ENCODE measurements at regions not wholly inside any gene's neighbourhood (a gene's known extent, or its start where the extent isn't known, plus 50 kb on each side); places are given as distances from the start of the nearest gene placed in this dataset.
A peak's percentile ranks its signal among the peaks of the same experiment; 100 is the strongest.

GRCh38 chr2:10977621-10978020 lies 65.9 kb downstream of the KCNF1 start:
- peaks cover 4% of the 10 kb centered on the region; the same call in 1 of the 3 replicates for H3K9me3 Mint-ChIP-seq
- H3K27ac ChIP-seq (ENCODE audit: low read depth): no peak overlapping the region
- H3K27ac Mint-ChIP-seq: no peak overlapping the region
- H3K4me2 ChIP-seq: peak overlapping the region; percentile 59
- H3K79me2 ChIP-seq (replicated peaks; ENCODE audit: insufficient read depth): no peaks in the 10 kb centered on the region
- no peaks in the 10 kb centered on the region for H3K27me3 ChIP-seq (ENCODE audit: insufficient read depth)
- H3K4me1 ChIP-seq (ENCODE audit: insufficient read depth): peaks cover 20% of the 10 kb centered on the region
- no peaks in the 10 kb centered on the region for H3K36me3 ChIP-seq (ENCODE audit: insufficient read depth)
- ATAC-seq: peak; percentile 50
- no peaks in the 10 kb centered on the region for H4K20me1 ChIP-seq (replicated peaks; ENCODE audit: insufficient read depth)
- no peaks in the 10 kb centered on the region for H3F3A ChIP-seq (replicated peaks; ENCODE audit: low read depth)
- DNase-seq (ENCODE audit: low spot score): no peak
- H3K36me3 Mint-ChIP-seq (ENCODE audit: low read depth): no peaks in the 10 kb centered on the region
- peaks cover 32% of the 10 kb centered on the region for H3K4me1 Mint-ChIP-seq
- H3K4me3 ChIP-seq: no peak overlapping the region
- no peaks in the 10 kb centered on the region for H3K9me2 ChIP-seq (ENCODE audit: insufficient read depth)
- H3K27me3 Mint-ChIP-seq (ENCODE audit: insufficient read depth, low read depth, poor library complexity): peaks cover 5% of the 10 kb centered on the region
- no peak for TF ChIP-seq JUNB (IDR thresholded peaks at IDR 0.05; ENCODE audit: unreplicated experiment)
- no peak for TF ChIP-seq EZH2 (IDR thresholded peaks at IDR 0.05; ENCODE audit: low read depth, unreplicated experiment)
- TF ChIP-seq ZNF331 (CRISPR knock-in tag; IDR thresholded peaks at IDR 0.05; ENCODE audit: low read depth): no peak
- TF ChIP-seq ETS1 (IDR thresholded peaks at IDR 0.05): no peak
- TF ChIP-seq ZNF114 (CRISPR knock-in tag; IDR thresholded peaks at IDR 0.05): no peak
- no peak for TF ChIP-seq STAT1 (IDR thresholded peaks at IDR 0.05; ENCODE audit: unreplicated experiment)
- TF ChIP-seq REST (IDR thresholded peaks at IDR 0.05; ENCODE audit: unreplicated experiment): no peak
- TF ChIP-seq CTCF (conservative IDR thresholded peaks at IDR 0.05; ENCODE audit: low read depth in 2 of 2): no peak
- TF ChIP-seq CREB1 (CRISPR knock-in tag; IDR thresholded peaks at IDR 0.05; ENCODE audit: low read depth): no peak
- peak overlapping the region; percentile 66 for H2AFZ ChIP-seq
- no peak overlapping the region; the same call in 2 of the 3 replicates for H3K4me3 Mint-ChIP-seq

All from GM23338 (cell line).